HFF-Myc (cell line): ENCODE measurements at regions not wholly inside any gene's neighbourhood (a gene's known extent, or its start where the extent isn't known, plus 50 kb on each side); places are given as distances from the start of the nearest gene placed in this dataset.

Experiments used
- DNase-seq: peaks from one replicate; pipeline ENCODE4 v3.0.0-alpha.2; 2011; ENCODE audit warnings: low read depth; ENCODE audit errors: extremely low read depth
- H3K4me3 ChIP-seq: replicated peaks from 2 replicates; pipeline ENCODE4 v1.5.1; 2011; ENCODE audit warnings: low read depth, mild to moderate bottlenecking, control low read depth, low read length
- TF ChIP-seq, protein P1 (sequence below): IDR thresholded peaks from 2 replicates; pipeline ENCODE4 v1.5.1; 2012; ENCODE audit warnings: mild to moderate bottlenecking, low read depth, low read length, control low read depth; ENCODE audit errors: missing control alignments

DNA sequence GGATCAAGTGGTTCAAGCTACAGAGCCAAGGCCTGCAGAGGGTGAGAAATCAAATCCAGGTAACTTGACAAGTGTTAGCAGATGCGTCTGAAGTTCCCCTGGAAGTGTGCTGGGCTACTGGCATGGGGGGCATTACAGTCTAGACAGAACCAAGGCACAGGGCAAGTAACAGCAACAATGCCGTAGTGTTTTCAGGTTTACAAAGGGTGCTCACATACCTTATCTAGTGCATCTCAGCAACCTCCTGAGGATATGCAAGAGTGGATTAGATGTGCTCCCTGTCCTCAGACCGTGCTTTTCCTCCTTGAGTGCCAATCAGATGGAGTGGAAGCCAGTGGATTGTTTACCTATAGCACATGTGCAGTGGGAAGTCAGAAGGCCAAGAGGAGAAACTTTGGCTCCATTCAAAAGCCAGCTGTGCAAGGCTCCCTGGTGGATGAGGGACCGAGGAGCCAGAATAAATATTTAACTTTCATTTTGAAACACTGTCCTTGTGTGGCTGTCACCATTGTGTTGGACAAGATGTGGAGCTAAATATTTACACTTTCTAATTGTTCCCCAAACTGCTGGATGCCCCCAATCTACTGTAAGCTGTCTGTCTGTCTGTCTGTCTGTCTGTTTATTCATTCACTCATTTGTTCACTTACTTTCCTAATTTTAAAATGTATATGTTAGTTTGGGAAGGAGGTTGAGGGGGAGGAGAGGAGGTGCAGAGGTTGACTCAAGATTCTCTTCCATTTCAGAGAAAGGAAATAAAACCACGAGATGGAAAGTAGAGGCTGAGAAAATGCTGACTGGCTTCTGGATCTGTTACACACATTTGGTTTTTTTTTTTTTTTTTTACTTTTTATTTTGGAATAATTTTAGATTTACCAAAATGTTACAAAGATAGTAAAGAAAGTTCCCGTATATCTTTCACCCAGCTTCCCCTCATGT is 184.0 kb upstream of the PARP11 start:
- TF ChIP-seq, protein P1, sequence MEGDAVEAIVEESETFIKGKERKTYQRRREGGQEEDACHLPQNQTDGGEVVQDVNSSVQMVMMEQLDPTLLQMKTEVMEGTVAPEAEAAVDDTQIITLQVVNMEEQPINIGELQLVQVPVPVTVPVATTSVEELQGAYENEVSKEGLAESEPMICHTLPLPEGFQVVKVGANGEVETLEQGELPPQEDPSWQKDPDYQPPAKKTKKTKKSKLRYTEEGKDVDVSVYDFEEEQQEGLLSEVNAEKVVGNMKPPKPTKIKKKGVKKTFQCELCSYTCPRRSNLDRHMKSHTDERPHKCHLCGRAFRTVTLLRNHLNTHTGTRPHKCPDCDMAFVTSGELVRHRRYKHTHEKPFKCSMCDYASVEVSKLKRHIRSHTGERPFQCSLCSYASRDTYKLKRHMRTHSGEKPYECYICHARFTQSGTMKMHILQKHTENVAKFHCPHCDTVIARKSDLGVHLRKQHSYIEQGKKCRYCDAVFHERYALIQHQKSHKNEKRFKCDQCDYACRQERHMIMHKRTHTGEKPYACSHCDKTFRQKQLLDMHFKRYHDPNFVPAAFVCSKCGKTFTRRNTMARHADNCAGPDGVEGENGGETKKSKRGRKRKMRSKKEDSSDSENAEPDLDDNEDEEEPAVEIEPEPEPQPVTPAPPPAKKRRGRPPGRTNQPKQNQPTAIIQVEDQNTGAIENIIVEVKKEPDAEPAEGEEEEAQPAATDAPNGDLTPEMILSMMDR = no peak
- DNase-seq = no peak

DNA sequence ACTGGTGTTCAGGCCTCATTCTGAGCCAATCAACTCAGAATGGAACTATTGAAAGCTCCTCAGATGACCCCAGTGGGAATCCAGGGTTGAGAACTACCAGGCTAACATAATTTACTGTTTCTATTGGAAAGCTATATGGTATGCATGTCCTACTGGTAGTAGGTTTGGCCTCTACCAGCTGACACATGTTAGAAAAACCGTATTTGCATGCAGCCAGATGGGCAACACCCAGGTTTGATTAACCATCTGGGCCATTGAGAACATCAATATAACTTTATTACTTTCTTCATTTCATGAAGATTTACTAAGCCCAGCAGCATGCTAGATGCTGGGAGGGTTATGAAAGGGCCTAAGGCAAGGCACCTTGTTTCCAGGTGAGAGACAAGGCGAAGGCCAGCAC is 181.4 kb upstream of the PARP11 start:
- DNase-seq = no peak
- H3K4me3 ChIP-seq = no peak overlapping the region
- TF ChIP-seq, protein P1 = no peak

More for the DNA sequence above, 184.0 kb upstream of the PARP11 start:
- no peak overlapping the region for H3K4me3 ChIP-seq

DNA sequence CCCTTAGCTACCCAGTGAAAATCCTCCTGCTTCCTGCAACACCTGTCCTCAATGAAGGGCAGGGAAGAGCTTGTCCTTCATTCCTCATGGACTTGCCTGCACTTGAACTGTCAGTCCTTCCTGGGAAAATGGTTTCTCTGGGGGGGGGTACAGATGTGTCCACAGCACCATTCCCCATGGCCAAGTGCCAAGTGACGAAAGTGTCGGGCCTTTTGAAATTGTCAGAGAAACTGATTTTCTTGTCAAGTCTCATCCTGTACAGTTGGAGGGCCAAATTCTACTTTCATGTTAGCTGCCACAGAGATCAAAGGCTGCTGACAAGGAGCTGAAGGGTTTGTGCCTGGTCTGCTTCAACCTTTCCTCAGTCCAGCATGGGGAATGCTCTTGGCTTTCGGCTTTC is 179.5 kb upstream of the PARP11 start:
- no peak for DNase-seq
- no peak overlapping the region for H3K4me3 ChIP-seq
- TF ChIP-seq, protein P1 = no peak

DNA sequence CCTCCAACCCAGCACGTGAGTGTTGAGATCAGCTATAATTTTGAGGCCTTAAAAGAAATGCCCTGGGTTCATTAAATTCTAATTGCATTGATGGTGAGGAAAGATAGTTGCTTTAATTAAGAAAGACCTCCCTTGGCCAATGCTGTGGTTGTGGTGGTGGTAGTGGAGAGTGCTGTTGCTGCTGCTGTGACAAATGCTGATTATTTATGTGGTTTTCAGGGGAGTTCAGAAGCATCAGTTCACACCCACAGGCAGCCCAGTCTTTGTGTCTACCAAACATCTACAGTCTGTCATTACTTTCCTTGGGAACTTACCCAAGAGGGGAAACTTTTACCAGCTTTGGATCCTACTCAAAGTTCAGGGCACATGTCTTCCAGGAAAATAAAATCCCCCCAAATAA is 178.4 kb upstream of the PARP11 start:
- no peak for DNase-seq
- no peak overlapping the region for H3K4me3 ChIP-seq
- TF ChIP-seq, protein P1 = no peak

DNA sequence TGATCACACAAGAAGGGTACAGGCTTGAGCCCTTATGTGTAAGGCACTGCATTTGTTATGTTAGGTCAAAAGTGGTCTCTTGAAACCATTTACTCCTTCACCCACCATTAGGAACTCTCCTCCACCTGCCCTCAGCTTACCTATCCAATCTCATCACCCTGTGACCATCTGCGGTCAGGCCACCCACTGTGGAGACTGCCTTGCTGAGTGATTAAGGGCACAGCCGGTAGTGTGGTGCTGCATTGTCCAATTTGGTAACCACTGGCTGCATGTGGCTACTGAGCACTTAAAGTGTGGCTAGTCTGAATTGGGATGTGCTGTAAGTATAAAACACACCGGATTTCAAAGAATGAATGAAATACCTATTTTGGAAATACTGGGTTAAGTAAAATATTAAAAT is 177.1 kb upstream of the PARP11 start:
- TF ChIP-seq, protein P1 = no peak
- DNase-seq = no peak
- H3K4me3 ChIP-seq = no peak overlapping the region

DNA sequence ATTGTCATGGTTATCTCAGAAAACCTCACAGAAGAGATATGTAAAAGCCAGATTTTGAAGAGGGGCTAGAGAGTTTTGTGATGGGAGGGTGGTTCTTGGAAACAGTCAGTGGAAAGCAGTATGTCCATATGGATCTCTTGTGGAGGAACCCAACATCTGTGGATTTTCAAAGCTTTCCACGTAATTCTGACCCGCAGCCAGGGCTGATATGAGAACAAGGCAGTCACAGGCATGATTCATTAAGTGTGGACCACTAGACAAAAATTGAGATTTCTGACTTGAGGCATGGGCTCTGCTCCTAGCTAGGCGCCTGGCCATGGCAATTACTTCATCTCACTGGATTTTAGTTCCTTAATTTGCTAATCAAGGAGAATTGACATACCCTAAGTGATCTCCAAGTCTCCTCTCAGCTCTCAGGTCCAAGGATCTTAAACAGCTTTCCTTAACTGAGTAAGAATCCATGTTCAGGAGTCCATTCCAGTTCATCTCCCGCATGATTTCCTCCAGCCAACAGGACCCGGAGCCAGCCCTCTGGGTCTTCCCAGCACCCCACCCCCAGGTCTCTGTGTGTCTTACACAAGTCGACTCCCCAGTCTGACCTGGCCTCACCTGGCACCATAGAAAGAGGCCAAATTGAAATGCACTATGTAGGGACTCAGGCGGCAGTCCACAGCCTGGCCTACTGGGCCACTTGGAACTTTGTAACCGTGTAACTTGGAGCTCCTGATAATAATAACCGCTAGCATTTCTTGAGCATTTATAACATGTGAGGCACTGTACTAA is 176.3 kb upstream of the PARP11 start:
- DNase-seq = no peak
- no peak overlapping the region for H3K4me3 ChIP-seq
- TF ChIP-seq, protein P1 = no peak
